Breast epithelium (tissue), 3 donors: ENCODE measurements at regions not wholly inside any gene's neighbourhood (a gene's known extent, or its start where the extent isn't known, plus 50 kb on each side); places are given as distances from the start of the nearest gene placed in this dataset.
"Not testable (repeated sequence)": the region's sequence is repeated elsewhere in the genome, so short reads cannot be mapped to it uniquely, and the experiment has no call there.

ENCODE experiments used
- CTCF ChIP-seq, 3 donors: fragments of 450-650 bp; IDR thresholded peaks; one replicate each; pipeline ENCODE4 v1.5.1; 2016 to 2017; ENCODE audit warnings: antibody characterized with exemption in 3 of 3, mild to moderate bottlenecking in 3 of 3, moderate library complexity in 3 of 3
- POLR2A ChIP-seq: fragments of 450-650 bp; IDR thresholded peaks from one replicate; pipeline ENCODE4 v1.6.1; 2016; ENCODE audit warnings: antibody characterized with exemption, mild to moderate bottlenecking, moderate library complexity
- POLR2AphosphoS5 ChIP-seq, 3 donors: sonication (generic); formaldehyde crosslinking; IDR thresholded peaks; one replicate each; pipeline ENCODE4 v1.6.1; 2017; ENCODE audit warnings: antibody characterized with exemption in 3 of 3

- TF ChIP-seq CTCF (IDR thresholded peaks at IDR 0.05); POLR2A; POLR2AphosphoS5 (IDR thresholded peaks at IDR 0.05): not testable (repeated sequence)
Observed at GRCh38 chr3:135438889-135439597, 526.5 kb upstream of the PPP2R3A start.
